H1 (cell line): ENCODE measurements at regions not wholly inside any gene's neighbourhood (a gene's known extent, or its start where the extent isn't known, plus 50 kb on each side); places are given as distances from the start of the nearest gene placed in this dataset.

ENCODE experiments used
- CTCF ChIA-PET: fragments of 300-600 bp; sonication (Branson Sonifier 250); formaldehyde crosslinking; loops from one replicate; lab custom pipeline; 2021; ENCODE audit not compliant: partially characterized antibody; lab: Charles Lee
- POLR2A ChIA-PET: fragments of 300-600 bp; sonication (Branson Sonifier 250); formaldehyde crosslinking; loops from one replicate; lab custom pipeline; 2021; ENCODE audit warnings: inconsistent platforms; ENCODE audit not compliant: partially characterized antibody; lab: Charles Lee
- DNase-seq, 2 experiments: peaks; one replicate each; pipeline versions ENCODE4 v3.0.0 to v3.0.0-alpha.2; 2010 to 2022; ENCODE audit warnings: low spot score in 2 of 2, low read depth in 1 of 2, mixed read lengths in 1 of 2
- FAIRE-seq: peaks from 2 replicates; lab custom pipeline; 2011; peaks lifted over from hg19 to GRCh38; lab: Jason Lieb, UNC
- H2AFZ ChIP-seq: 2 replicates; pipeline ENCODE4 v1.8.1; 2012; ENCODE audit warnings: low read length, inconsistent platforms
- H2AK5ac ChIP-seq: 2 replicates; pipeline ENCODE4 v1.6.1; 2013; ENCODE audit warnings: low read depth, low read length
- H2BK120ac ChIP-seq: replicated peaks from 2 replicates; pipeline ENCODE3; 2013; ENCODE audit warnings: low read depth, low read length, inconsistent platforms
- H2BK12ac ChIP-seq: 2 replicates; pipeline ENCODE4 v1.6.1; 2013; ENCODE audit warnings: low read depth, low read length
- H2BK15ac ChIP-seq: 2 replicates; pipeline ENCODE4 v1.6.1; 2013; ENCODE audit warnings: low read length
- H2BK20ac ChIP-seq: 2 replicates; pipeline ENCODE4 v1.6.1; 2013; ENCODE audit warnings: low read length
- H2BK5ac ChIP-seq: 2 replicates; pipeline ENCODE4 v1.6.1; 2013; ENCODE audit warnings: low read depth, low read length
- H3K14ac ChIP-seq: 2 replicates; pipeline ENCODE4 v1.6.1; 2013; ENCODE audit warnings: inconsistent platforms; ENCODE audit not compliant: insufficient read length
- H3K18ac ChIP-seq: 2 replicates; pipeline ENCODE4 v1.6.1; 2013; ENCODE audit warnings: low read length; ENCODE audit errors: extremely low read depth
- H3K23ac ChIP-seq: 2 replicates; pipeline ENCODE4 v1.6.1; 2013; ENCODE audit warnings: inconsistent platforms; ENCODE audit not compliant: insufficient read length
- H3K23me2 ChIP-seq: 2 replicates; pipeline ENCODE4 v1.6.1; 2013; ENCODE audit warnings: low read depth, low read length
- H3K27ac ChIP-seq: 2 replicates; pipeline ENCODE4 v1.6.1; 2011; ENCODE audit warnings: low read depth, low read length, inconsistent platforms
- H3K27me3 ChIP-seq, 4 experiments: replicated peaks in 1 of 4; 1 replicate in 1 of 4; 2 replicates in 3 of 4; pipeline versions ENCODE4 v1.6.1 to v1.8.1; 2011 to 2013; ENCODE audit warnings: low read length in 3 of 4, mild to moderate bottlenecking in 3 of 4, inconsistent platforms in 2 of 4, mixed read lengths in 2 of 4, moderate library complexity in 1 of 4; ENCODE audit not compliant: control insufficient read depth in 3 of 4, insufficient read depth in 3 of 4; ENCODE audit errors: extremely low read depth in 1 of 4
- H3K36me3 ChIP-seq, 4 experiments: 2 replicates each; pipeline versions ENCODE4 v1.6.1 to v1.8.1; 2011 to 2013; ENCODE audit warnings: mild to moderate bottlenecking in 4 of 4, low read length in 3 of 4, moderate library complexity in 2 of 4, control low read depth in 1 of 4, inconsistent platforms in 1 of 4; ENCODE audit not compliant: insufficient read depth in 4 of 4, control insufficient read depth in 2 of 4
- H3K4ac ChIP-seq: replicated peaks from 2 replicates; pipeline ENCODE3; 2013; ENCODE audit warnings: low read length, low read depth, mixed read lengths, inconsistent platforms; ENCODE audit not compliant: insufficient read length
- H3K4me1 ChIP-seq, 4 experiments: replicated peaks in 1 of 4; 1 replicate in 1 of 4; 2 replicates in 3 of 4; pipeline versions ENCODE4 v1.6.1 to v1.8.1; 2011 to 2013; ENCODE audit warnings: low read length in 3 of 4, inconsistent platforms in 2 of 4, mixed read lengths in 1 of 4; ENCODE audit not compliant: insufficient read depth in 4 of 4, control insufficient read depth in 3 of 4
- H3K4me2 ChIP-seq, 2 experiments: 2 replicates each; pipeline versions ENCODE4 v1.6.1 to v1.8.1; 2011 to 2013; ENCODE audit warnings: low read depth in 2 of 2, low read length in 2 of 2, control low read depth in 1 of 2, inconsistent platforms in 1 of 2, mild to moderate bottlenecking in 1 of 2; ENCODE audit not compliant: insufficient read depth in 1 of 2
- H3K4me3 ChIP-seq, 4 experiments: fragments of 200-600, 300-600 bp in 1 of 4; sonication (generic), shearing (Covaris generic), sonication (Bioruptor Twin) in 1 of 4; 2 replicates each; pipeline versions ENCODE4 v1.5.1 to v1.8.1; 2011 to 2016; ENCODE audit warnings: low read length in 4 of 4, low read depth in 3 of 4, control low read depth in 2 of 4, inconsistent platforms in 2 of 4, mild to moderate bottlenecking in 2 of 4, mixed read lengths in 1 of 4, moderate library complexity in 1 of 4; ENCODE audit not compliant: insufficient read depth in 2 of 4; ENCODE audit errors: extremely low read depth in 1 of 4
- H3K56ac ChIP-seq: replicated peaks from 2 replicates; pipeline ENCODE3; 2013; ENCODE audit warnings: low read depth, mild to moderate bottlenecking, mixed read lengths, low read length, inconsistent platforms; ENCODE audit not compliant: insufficient read length
- H3K79me1 ChIP-seq: 2 replicates; pipeline ENCODE4 v1.6.1; 2013; ENCODE audit warnings: low read depth, low read length, control low read depth
- H3K79me2 ChIP-seq, 2 experiments: 2 replicates each; pipeline versions ENCODE4 v1.6.1 to v1.8.1; 2012 to 2013; ENCODE audit warnings: low read length in 2 of 2, mild to moderate bottlenecking in 2 of 2, inconsistent platforms in 1 of 2; ENCODE audit not compliant: insufficient read depth in 2 of 2, control insufficient read depth in 1 of 2
- H3K9ac ChIP-seq, 4 experiments: replicated peaks in 1 of 4; 1 replicate in 1 of 4; 2 replicates in 3 of 4; pipeline versions ENCODE4 v1.6.1 to v1.8.1; 2011 to 2013; ENCODE audit warnings: low read depth in 3 of 4, low read length in 3 of 4, control low read depth in 2 of 4, mild to moderate bottlenecking in 2 of 4, moderate library complexity in 2 of 4, inconsistent platforms in 1 of 4; ENCODE audit errors: extremely low read depth in 1 of 4
- H3K9me3 ChIP-seq, 2 experiments: 2 replicates each; pipeline versions ENCODE4 v1.6.1 to v1.8.1; 2012 to 2013; ENCODE audit warnings: mild to moderate bottlenecking in 2 of 2, moderate library complexity in 2 of 2, control low read depth in 1 of 2, inconsistent platforms in 1 of 2, low read depth in 1 of 2, low read length in 1 of 2, mixed read lengths in 1 of 2; ENCODE audit not compliant: insufficient read depth in 2 of 2
- H4K20me1 ChIP-seq, 2 experiments: replicated peaks in 1 of 2; 2 replicates each; pipeline versions ENCODE3 to v1.8.1; 2011 to 2013; ENCODE audit warnings: inconsistent platforms in 2 of 2, low read length in 2 of 2, mild to moderate bottlenecking in 1 of 2; ENCODE audit not compliant: insufficient read depth in 2 of 2, control insufficient read depth in 1 of 2
- H4K5ac ChIP-seq: 2 replicates; pipeline ENCODE4 v1.6.1; 2013; ENCODE audit warnings: low read length, low read depth, mixed read lengths, inconsistent platforms; ENCODE audit not compliant: insufficient read length
- H4K8ac ChIP-seq: 2 replicates; pipeline ENCODE4 v1.8.0; 2013; ENCODE audit warnings: mild to moderate bottlenecking, moderate library complexity, low read length, inconsistent platforms; ENCODE audit not compliant: insufficient read depth; ENCODE audit errors: extremely low read depth
- H4K91ac ChIP-seq: replicated peaks from 2 replicates; pipeline ENCODE3; 2013; ENCODE audit warnings: low read length, mixed read lengths, inconsistent platforms; ENCODE audit not compliant: insufficient read length
- CEBPB ChIP-seq: IDR thresholded peaks from 2 replicates; pipeline ENCODE4 v1.6.1; 2012; ENCODE audit warnings: low read depth, low read length
- CHD1 ChIP-seq: IDR thresholded peaks from 2 replicates; pipeline ENCODE4 v1.6.1; 2012; ENCODE audit warnings: low read depth, low read length, improper control_type of control experiment
- CTBP2 ChIP-seq: IDR thresholded peaks from 2 replicates; pipeline ENCODE4 v1.7.0; 2011; ENCODE audit warnings: borderline replicate concordance, mild to moderate bottlenecking, moderate library complexity, mixed read lengths, low read length; ENCODE audit not compliant: insufficient read depth, insufficient read length
- JUN ChIP-seq: IDR thresholded peaks from 2 replicates; pipeline ENCODE4 v1.6.1; 2011; ENCODE audit warnings: low read depth, mild to moderate bottlenecking, improper control_type of control experiment, low read length
- JUND ChIP-seq: IDR thresholded peaks from 2 replicates; pipeline ENCODE4 v1.6.1; 2011; ENCODE audit warnings: mild to moderate bottlenecking, improper control_type of control experiment, low read length
- RBBP5 ChIP-seq: IDR thresholded peaks from 2 replicates; pipeline ENCODE4 v1.7.1; 2012; ENCODE audit warnings: low read depth, mild to moderate bottlenecking, inconsistent platforms, low read length, moderate library complexity, borderline replicate concordance
- WGBS, 2 experiments: shearing (Covaris generic) in 1 of 2; methylation state at CpG; one replicate each; pipeline versions ENCODE4 v1.1.6 to v1.1.7; 2013 to 2015; ENCODE audit warnings: low lambda C conversion rate in 2 of 2, mixed read lengths in 2 of 2, inconsistent platforms in 1 of 2, low coverage in 1 of 2, missing lambda C conversion rate in 1 of 2; ENCODE audit not compliant: insufficient replicate concordance in 2 of 2, insufficient coverage in 1 of 2, insufficient read length in 1 of 2; ENCODE audit errors: extremely low coverage in 1 of 2, missing lambda C conversion rate in 1 of 2; 5-methylcytosine and 5-hydroxymethylcytosine counted together
- TF ChIP-seq, protein P1 (sequence below), 3 experiments: IDR thresholded peaks; 1 replicate in 2 of 3; 2 replicates in 1 of 3; pipeline versions ENCODE4 v1.5.1 to v1.6.1; 2011; ENCODE audit warnings: low read length in 3 of 3, mild to moderate bottlenecking in 3 of 3, inconsistent platforms in 2 of 3, low read depth in 1 of 3, moderate library complexity in 1 of 3; ENCODE audit not compliant: insufficient read depth in 1 of 3; ENCODE audit errors: control extremely low read depth in 1 of 3
- TF ChIP-seq, protein P2 (sequence below): IDR thresholded peaks from 2 replicates; pipeline ENCODE4 v1.6.1; 2011; ENCODE audit warnings: low read length, improper control_type of control experiment

GRCh38 chr14:97415907-97416306, 618.7 kb downstream of the VRK1 start:
- 0 out of 4 replicates have a peak overlapping the region, but pooled peaks of 1 of the 2 experiments have one; percentile 22 for H3K4me2 ChIP-seq
- H3K14ac ChIP-seq: no peak overlapping the region
- no peak for DNase-seq
- H3K9ac ChIP-seq: no peak overlapping the region
- H3K9me3 ChIP-seq: no peaks in the 10 kb centered on the region
- no peak overlapping the region for H3K27ac ChIP-seq
- H4K5ac ChIP-seq: no peak overlapping the region
- TF ChIP-seq, protein P1, sequence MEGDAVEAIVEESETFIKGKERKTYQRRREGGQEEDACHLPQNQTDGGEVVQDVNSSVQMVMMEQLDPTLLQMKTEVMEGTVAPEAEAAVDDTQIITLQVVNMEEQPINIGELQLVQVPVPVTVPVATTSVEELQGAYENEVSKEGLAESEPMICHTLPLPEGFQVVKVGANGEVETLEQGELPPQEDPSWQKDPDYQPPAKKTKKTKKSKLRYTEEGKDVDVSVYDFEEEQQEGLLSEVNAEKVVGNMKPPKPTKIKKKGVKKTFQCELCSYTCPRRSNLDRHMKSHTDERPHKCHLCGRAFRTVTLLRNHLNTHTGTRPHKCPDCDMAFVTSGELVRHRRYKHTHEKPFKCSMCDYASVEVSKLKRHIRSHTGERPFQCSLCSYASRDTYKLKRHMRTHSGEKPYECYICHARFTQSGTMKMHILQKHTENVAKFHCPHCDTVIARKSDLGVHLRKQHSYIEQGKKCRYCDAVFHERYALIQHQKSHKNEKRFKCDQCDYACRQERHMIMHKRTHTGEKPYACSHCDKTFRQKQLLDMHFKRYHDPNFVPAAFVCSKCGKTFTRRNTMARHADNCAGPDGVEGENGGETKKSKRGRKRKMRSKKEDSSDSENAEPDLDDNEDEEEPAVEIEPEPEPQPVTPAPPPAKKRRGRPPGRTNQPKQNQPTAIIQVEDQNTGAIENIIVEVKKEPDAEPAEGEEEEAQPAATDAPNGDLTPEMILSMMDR (IDR thresholded peaks at IDR 0.05; ENCODE audit: control extremely low read depth in 1 of 3, insufficient read depth in 1 of 3, low read depth in 1 of 3, low read length in 3 of 3): no peak
- no peak for TF ChIP-seq JUN
- no peak for TF ChIP-seq RBBP5
- no peak for TF ChIP-seq CHD1
- no peak for TF ChIP-seq CEBPB
- no peak for TF ChIP-seq CTBP2
- no peak for TF ChIP-seq JUND
- TF ChIP-seq, protein P2, sequence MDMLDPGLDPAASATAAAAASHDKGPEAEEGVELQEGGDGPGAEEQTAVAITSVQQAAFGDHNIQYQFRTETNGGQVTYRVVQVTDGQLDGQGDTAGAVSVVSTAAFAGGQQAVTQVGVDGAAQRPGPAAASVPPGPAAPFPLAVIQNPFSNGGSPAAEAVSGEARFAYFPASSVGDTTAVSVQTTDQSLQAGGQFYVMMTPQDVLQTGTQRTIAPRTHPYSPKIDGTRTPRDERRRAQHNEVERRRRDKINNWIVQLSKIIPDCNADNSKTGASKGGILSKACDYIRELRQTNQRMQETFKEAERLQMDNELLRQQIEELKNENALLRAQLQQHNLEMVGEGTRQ: no peak
- H3K79me1 ChIP-seq: no peaks in the 10 kb centered on the region
- peak overlapping the region; percentile 73 for H2BK120ac ChIP-seq
- no peak overlapping the region for H3K56ac ChIP-seq
- ChIA-PET POLR2A (no interaction called here), CTCF (interaction anchor here (0.6 kb wide), 1 partner anchor 24 kb away, joined by 3 read pairs; no protein-coding TSS in a partner anchor)
- no peak overlapping the region for H2BK5ac ChIP-seq
- H3K23me2 ChIP-seq: peaks cover 5% of the 10 kb centered on the region; the same call in 1 of the 2 replicates
- no peak overlapping the region for H3K18ac ChIP-seq
- no peak overlapping the region for H4K91ac ChIP-seq
- 77% methylated on average over 7 of the region's 7 CpGs; no CpG with 5 or more reads in 1 of the 2 experiments for WGBS, 2 experiments
- 0 out of 2 replicates have a peak overlapping the region, but pooled peaks have one; percentile 9 for H2AK5ac ChIP-seq
- peaks cover 0 to 3% (median 0%) of the 10 kb centered on the region in 4 experiments; a peak in 4 of 7 replicates for H3K27me3 ChIP-seq
- H3K4me3 ChIP-seq: no peak overlapping the region
- peak overlapping the region; percentile 28 for H3K4ac ChIP-seq
- H4K20me1 ChIP-seq: no peaks in the 10 kb centered on the region
- H4K8ac ChIP-seq: no peak overlapping the region
- H3K79me2 ChIP-seq: no peaks in the 10 kb centered on the region
- no peak overlapping the region for H2BK15ac ChIP-seq
- H2BK12ac ChIP-seq: no peak overlapping the region; the same call in 1 of the 2 replicates
- no peaks in the 10 kb centered on the region for H3K36me3 ChIP-seq
- no peak for FAIRE-seq
- no peak overlapping the region for H2AFZ ChIP-seq
- no peak overlapping the region for H3K23ac ChIP-seq
- H3K4me1 ChIP-seq: peaks cover 13 to 29% (median 27%) of the 10 kb centered on the region in 4 experiments
- H2BK20ac ChIP-seq: no peak overlapping the region
